ENCODE measurements at regions not wholly inside any gene's neighbourhood (a gene's known extent, or its start where the extent isn't known, plus 50 kb on each side); places are given as distances from the start of the nearest gene placed in this dataset.

DNA sequence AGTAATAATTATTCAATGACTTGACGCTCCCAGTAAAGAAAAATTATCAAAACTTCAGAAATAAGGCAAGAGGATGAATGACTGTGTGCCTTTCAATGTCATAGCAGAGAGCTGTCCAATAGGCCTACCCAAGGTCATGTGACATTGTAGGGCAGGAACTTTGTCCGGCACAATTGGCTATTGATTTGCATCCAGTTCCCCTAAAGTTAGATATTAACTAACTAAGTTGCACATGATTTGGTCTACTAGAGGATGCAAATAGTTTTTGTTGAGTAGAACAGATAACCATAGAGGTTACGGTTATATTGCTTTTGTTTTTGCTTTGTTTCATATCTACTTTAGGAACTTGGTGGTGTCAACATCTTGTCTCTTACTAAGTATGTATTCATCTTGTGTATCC, 127.9 kb upstream of the PFN2 start:
- no peak for DNase-seq (ENCODE audit: low spot score)
- TF ChIP-seq, protein P1, sequence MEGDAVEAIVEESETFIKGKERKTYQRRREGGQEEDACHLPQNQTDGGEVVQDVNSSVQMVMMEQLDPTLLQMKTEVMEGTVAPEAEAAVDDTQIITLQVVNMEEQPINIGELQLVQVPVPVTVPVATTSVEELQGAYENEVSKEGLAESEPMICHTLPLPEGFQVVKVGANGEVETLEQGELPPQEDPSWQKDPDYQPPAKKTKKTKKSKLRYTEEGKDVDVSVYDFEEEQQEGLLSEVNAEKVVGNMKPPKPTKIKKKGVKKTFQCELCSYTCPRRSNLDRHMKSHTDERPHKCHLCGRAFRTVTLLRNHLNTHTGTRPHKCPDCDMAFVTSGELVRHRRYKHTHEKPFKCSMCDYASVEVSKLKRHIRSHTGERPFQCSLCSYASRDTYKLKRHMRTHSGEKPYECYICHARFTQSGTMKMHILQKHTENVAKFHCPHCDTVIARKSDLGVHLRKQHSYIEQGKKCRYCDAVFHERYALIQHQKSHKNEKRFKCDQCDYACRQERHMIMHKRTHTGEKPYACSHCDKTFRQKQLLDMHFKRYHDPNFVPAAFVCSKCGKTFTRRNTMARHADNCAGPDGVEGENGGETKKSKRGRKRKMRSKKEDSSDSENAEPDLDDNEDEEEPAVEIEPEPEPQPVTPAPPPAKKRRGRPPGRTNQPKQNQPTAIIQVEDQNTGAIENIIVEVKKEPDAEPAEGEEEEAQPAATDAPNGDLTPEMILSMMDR (IDR thresholded peaks at IDR 0.05; ENCODE audit: extremely low read depth, missing control alignments), result no peak

DNA sequence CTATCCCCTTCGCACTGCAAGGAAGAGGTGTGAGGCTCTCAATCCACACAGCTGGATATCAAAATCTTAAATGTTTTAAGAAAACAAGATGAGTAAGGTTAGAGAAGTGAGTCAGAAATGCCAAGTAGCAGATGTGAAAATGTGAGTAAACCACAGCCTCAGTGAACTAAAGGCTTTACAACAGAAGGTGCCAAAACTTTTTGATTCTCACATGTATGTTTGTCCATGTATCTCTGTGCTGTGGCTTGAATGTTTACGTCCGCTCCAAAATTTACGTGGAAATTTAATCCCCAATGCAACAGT, 126.8 kb upstream of the PFN2 start:
- TF ChIP-seq, protein P1 (IDR thresholded peaks at IDR 0.05; ENCODE audit: extremely low read depth, missing control alignments), result no peak
- no peak for DNase-seq (ENCODE audit: low spot score)

DNA sequence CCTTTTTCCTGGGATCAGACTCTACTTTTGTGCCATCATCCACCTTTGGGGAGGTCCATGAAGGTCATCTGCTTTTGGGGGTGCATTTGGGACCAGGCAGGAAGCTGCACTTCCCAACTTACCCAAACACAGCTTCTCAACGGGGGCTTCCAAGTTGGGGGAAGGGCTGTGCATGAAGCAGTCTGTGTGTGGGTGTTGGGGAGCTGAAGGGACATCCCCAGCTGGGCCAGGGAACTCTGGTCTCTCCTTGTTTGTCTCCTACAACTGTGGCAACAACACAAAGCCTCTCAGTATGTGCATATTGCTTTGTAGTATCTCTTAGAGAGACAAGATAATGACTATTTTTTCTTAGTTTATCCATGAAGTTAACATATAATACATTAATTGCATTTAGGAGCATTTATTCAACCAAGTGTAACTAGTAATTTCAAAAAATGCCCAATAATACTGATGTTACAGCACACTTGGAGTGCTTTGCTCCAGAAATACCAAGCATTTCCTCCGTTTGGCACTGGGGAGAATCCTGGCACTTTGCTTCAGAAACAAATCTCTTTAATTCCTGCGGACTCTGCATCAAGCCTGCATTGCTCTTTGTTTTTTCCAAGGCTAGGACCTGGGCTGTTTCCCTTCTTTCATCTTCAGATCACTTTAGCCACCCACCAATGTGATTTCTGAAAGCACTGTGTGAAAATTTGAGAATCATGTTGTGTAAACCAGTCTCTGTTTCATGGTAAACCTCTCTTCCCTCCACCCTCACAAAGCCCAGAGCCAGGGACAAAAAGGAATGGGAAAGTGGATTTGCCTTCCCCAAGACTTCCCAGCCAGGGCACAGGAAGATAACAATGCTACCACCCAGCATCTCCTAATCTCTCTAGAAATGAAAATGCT, 126.2 kb upstream of the PFN2 start:
- TF ChIP-seq, protein P1 (IDR thresholded peaks at IDR 0.05; ENCODE audit: extremely low read depth, missing control alignments), result no peak
- DNase-seq (ENCODE audit: low spot score), result no peak

DNA sequence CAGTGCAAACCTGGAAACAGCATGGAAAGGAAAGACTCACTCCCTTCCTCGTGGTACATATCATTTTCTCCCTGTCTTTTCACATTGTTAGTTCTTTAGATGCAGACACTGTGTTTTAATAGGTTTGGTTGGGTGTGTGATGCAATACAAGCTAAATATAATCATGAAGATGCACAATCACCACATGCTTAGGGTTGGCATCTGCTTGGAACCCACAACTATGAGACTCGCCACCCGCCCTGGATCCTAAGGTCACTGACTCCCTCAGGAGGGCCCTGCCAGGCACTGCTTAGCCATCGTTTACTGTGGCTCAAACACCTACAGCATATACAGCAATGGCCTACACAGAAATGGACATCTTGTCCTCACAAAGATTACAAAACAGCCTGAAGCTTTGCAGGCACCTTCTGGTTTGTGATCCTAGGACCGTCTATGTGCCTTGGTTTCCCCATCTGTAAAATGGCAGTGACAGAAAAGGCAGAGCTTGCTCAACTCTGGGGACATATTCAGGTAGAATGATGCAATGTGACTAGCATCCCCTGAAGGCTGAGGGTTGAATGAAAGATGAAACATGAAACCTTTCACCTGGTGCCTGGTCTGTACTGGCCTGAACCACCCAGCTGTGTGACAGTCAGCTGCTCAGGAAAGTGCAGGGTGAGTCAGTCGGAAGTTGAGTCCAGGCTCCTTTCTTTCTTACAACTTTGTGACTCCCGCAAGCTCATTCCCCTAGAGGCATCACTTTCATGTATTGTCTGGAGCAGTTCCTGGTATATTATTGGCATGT, 123.6 kb upstream of the PFN2 start:
- TF ChIP-seq, protein P1 (IDR thresholded peaks at IDR 0.05; ENCODE audit: extremely low read depth, missing control alignments), result no peak
- no peak for DNase-seq (ENCODE audit: low spot score)

DNA sequence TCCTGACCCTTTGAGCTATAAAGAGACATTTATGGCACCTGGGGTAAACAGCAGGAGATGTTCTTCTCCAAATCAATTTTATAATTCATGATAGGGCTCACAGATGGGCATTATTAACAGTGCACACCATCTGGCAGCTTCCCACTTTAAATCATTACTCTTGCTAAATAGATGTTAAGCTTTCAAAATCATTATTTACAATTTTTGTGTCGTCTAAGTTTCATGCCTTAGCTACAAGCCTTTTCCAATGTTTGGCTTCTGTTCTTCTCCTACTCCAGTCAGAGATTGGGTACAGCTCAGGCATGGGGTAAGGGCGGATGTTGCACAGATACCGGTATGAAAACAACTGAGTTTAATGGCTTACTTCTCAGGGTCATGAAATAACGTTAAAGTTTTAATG, 120.9 kb upstream of the PFN2 start:
- no peak for DNase-seq (ENCODE audit: low spot score)
- TF ChIP-seq, protein P1 (IDR thresholded peaks at IDR 0.05; ENCODE audit: extremely low read depth, missing control alignments), result no peak

DNA sequence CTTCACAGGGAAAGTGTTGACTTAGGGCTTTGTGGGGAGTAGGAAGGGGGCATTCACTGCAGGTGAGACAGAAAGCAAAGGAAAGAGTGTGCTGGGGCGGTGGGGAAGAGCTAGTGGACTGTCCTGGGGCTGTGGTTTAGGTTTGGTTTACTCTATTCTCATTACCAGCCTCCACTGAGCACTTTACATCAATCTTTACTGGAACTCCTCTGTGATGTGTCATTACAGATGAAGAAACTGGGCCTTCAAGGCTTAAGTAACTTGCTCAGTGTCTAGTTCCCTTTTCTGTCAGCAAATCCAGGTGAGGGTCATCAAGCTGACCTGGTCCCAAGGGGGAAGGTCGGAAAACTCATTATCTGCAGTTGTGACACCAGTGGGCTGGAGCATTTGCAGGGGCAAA, 120.2 kb upstream of the PFN2 start:
- DNase-seq (ENCODE audit: low spot score), result no peak
- TF ChIP-seq, protein P1 (IDR thresholded peaks at IDR 0.05; ENCODE audit: extremely low read depth, missing control alignments), result no peak

DNA sequence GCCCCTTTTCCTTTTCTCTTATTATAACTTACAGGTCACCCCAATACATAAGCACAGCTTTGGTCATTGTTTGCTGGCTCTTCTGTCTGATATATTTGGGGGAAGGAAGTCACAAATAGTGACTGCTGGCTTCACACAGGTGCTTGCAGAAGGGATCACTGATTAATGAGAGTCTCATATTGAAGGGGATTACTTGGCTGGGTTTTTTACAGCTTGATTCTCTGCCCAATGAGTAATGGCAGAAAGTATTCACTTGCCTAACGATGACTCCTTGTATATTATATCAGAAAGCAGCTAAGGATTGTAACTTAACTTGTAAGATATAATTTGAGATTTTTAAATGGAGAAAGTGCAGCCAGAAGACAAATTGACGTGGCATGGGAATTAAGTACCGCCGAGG, 119.3 kb upstream of the PFN2 start:
- TF ChIP-seq, protein P1 (IDR thresholded peaks at IDR 0.05; ENCODE audit: extremely low read depth, missing control alignments), result no peak
- DNase-seq (ENCODE audit: low spot score), result no peak

All from GM20000 (cell line).